ENCODE measurements at regions not wholly inside any gene's neighbourhood (a gene's known extent, or its start where the extent isn't known, plus 50 kb on each side); places are given as distances from the start of the nearest gene placed in this dataset.
"Not testable (repeated sequence)": the region's sequence is repeated elsewhere in the genome, so short reads cannot be mapped to it uniquely, and the experiment has no call there.

DNA sequence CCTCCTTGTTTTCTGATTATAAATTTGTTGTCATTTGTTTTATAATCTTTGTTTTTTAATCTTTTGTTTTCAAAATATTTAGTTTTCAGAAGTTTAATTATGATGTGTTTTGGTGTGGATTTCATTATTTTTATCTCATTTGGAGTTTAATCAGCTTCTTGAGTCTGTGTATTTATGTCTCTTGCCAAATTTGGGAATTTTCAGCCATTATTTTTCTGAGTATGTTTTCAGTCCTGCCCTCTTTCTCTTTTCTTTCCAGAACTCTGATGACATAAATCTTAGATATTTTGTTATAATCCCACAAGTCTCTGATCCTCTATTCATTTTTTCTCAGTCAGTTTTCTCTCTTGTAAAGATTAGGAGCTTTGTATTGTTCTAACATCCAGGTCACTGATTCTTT, 89.8 kb downstream of the RHOU start:
- no peak for DNase-seq

DNA sequence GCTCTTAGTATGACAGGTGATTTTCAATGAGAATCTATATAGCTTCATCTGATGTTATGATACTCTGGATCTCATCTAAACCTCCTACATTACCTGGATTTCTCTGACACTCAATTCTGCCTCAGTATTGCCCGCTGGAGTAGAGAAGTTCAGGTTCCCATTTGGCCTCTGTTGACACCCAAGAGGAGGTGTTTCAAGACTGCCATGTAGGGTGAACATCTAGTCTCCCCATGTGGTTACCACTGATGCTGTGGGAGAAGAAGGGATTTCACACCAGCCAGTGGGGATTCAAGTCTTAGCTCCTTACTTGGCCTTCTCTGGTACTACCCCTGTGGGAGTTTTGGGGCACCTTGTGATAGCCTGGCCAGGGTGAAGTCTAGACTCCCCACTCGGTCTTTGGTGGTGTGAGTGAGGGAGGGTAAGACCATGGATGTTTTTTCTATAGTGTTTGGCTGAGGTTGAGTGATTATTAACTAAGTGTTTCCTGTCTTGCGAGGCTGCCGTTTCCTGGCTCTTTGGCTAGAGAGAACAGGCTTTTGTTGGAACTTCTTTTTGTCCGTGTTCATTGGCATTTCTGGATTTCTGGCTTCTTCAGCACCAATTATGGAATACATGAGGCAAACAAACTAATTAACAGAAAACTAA, 90.7 kb downstream of the RHOU start:
- DNase-seq, result no peak

DNA sequence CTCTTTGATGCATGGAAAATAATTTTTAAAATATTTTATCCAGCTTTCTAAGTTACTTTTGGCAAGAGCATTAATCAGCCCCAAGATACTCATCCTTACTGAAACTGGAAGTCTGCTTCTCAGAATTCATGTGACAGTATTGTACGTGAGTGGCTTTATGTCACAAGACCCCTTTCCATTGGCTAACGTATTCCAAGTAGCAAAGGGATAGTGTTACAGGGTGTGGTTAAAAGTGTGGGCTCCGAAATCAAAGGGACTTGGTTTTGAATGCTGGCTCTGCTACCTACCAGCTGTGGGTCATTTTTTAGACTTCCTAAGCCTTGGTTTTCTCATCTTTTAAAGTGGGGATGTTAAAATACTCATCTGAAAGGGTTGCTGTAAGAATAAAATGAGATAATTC, 91.7 kb downstream of the RHOU start:
- DNase-seq, result peak; percentile 19

DNA sequence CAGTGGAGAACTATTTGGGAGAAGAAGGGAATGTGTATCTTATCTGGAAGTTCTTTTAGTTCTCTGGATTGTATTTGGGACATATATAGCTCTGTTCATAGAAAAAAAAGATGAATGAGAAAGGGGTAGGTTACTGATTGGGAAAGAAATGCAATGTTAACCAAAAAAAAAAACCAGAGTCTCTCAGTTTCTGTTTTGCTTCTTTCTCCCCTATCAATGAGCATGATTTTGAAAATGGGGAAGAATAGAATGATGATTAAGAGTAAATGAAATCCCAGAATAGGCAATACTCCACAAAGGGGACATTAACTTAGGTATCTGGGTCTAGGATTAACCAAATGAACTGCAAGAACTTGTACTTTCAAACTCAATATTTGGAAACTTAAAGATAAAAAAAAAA, 92.9 kb downstream of the RHOU start:
- DNase-seq, result no peak

DNA sequence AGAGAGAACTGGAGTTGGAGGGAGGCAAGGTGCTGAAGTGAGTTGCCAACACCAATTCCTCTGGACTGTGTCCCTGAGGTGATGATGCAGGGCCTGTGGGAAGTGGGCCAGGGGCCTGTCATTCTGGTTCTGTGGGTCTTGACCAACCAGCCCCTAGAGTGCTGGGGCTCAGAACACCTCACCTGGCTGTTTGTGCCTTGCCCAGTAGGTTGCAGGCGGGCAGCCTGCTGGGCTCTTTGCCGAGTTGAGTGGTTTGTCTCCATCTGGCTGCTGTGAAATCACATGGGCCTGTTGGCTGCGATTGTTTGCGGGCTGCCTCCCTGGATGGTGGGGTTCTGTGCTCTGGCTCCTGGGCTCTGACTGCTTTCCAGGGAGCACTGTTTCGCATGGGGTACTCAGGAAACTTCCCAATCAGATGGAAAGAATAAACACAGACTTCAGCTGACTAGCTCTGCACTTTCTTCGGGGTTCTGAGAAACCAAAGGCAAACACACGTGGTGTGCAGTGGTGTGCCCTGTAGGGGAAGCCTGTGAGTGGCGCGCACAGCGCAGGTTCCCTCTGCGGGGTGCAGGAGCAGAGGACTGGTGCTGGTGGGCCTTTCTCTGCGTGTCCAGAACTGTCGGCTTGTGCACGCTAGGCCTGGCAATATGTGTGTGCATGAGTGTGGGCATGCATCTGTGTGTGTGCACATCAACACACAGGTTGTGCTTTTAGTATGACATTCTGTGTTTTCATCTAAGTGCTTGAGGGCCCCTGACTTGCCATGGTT, 95.1 kb downstream of the RHOU start:
- DNase-seq, result no peak

DNA sequence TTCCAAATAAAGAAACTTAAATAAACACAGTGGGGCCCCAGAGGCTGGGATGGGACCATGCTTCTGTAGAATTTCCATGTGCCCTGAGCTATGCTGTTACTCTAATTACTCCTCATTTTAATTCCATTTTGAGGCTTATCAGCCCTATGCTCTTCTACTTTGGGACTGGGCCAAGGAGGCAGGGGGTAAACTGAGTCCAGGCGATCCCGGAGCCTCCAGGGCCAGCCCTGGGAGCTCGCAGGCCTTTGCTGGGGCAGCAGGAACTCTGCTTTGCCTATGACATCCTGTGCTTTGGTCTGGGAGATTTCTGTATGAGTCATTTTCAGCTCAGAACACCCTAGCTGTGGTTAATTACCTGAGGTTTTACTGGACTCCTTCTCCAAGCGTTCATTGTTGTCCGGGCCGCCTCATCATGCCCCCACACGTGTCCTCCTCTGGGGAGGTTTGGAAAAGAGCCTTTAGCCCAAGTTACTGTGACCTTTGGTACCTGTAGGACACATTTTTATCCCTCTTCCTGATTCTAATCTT, 95.7 kb downstream of the RHOU start:
- no peak for DNase-seq

DNA sequence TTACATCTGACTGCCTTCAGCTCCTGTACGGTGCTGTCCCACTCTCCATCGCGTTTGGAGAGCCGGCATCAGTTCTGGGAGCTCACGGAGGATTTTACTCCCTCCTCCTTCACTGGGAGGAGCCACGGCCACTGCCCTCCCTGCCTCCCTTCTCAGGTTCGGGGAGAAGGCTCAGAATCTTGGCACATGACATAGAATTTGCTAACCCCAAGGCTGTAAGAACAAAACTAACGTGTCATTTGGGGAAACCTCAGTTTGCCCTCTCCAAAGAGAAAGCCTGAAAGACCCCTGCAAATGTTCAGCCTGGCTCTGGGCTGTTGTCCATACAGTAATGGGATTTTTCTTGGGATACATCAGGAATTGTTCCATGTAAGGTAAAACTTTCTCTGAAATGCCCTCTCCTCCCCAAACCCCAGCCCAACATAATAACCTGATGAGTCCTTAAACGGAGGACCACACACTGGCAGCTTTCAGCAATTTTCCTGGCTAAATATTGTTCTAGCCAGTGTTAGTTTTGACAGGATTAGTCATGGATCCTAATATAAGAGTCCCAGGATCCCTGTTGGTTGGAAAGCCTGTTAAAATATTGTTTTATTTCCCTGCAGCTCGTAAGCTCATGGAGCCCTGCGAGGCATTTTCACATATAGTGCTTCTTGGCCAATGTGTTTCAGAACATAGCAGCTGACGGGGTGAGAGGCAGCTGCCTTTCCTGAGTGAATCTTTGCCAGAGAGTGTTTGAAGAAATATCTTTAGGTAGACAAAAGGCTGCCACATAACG, 98.8 kb downstream of the RHOU start:
- no peak for DNase-seq

DNA sequence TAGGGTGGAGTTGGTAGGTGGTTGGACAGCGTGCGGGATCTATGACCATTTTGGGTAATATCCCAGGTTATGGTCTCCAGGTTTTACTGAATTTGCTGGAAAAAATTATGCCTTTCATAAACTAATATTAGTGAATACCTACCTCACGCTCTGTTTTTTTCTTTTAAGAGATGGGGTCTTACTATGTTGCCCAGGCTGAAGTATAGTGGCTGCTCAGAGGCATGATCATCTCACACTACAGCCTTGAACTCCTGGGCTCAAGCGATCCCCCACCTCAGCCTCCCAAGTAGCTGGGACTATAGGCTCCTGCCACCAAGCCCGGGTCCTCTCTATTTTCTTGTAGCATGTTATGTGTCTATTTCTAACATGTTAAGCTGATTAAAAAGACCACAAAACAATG, 100.2 kb downstream of the RHOU start:
- DNase-seq, result no peak

DNA sequence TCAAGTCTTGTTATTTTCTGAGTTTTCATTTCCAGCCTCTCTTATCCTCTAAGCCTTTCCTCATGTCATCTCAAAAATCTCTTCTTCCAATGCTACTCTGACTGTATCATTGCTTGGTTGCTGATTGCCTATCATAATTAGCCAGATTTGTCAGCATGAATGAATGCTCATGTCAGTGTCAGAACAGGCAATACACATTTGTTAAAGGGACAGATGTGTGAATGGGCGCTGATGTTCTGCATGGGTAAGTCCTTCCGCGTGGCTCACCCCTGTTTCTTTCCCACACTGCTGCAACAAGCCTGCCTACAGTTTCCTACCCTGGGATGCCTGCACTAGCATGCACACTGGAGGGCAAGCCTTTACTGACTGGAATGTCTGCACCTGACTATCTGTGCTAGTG, 100.6 kb downstream of the RHOU start:
- DNase-seq, result no peak

DNA sequence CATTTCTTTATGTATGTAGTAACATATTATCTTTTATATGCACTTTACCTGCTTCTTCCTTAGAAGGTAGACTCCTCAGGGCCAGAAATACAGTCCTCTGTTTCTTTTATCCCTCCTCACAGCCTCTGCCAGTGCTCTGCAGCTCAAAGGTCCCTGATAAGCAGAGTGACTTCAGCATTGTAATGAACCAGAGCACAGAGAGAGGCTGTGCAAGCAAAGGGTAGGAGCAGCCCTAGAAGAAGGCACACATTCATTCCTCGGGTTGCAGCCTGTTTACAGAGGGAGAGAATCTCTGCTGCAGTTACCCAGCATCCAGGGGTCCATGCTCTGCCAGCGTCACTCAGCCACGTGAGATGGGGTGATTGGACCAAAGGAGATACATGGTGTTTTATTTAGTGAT, 101.1 kb downstream of the RHOU start:
- DNase-seq, result no peak

DNA sequence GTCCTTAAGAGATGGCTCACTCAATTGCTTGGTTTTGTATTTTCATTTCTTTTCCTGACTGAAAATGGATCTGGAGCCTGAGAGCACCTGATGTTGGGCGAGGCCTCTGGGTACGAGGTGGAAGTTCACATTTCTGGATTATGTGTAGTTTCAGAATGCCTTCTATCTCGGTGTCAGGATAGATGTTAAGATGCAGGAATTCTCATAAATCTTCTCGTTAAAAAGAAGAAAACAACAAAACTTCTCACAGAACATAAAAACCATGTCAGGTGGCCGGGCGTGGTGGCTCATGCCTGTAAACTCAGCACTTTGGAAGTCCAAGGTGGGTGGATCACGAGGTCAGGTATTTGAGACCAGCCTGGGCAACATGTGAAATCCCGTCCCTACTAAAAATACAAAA, 101.8 kb downstream of the RHOU start:
- no peak for DNase-seq

DNA sequence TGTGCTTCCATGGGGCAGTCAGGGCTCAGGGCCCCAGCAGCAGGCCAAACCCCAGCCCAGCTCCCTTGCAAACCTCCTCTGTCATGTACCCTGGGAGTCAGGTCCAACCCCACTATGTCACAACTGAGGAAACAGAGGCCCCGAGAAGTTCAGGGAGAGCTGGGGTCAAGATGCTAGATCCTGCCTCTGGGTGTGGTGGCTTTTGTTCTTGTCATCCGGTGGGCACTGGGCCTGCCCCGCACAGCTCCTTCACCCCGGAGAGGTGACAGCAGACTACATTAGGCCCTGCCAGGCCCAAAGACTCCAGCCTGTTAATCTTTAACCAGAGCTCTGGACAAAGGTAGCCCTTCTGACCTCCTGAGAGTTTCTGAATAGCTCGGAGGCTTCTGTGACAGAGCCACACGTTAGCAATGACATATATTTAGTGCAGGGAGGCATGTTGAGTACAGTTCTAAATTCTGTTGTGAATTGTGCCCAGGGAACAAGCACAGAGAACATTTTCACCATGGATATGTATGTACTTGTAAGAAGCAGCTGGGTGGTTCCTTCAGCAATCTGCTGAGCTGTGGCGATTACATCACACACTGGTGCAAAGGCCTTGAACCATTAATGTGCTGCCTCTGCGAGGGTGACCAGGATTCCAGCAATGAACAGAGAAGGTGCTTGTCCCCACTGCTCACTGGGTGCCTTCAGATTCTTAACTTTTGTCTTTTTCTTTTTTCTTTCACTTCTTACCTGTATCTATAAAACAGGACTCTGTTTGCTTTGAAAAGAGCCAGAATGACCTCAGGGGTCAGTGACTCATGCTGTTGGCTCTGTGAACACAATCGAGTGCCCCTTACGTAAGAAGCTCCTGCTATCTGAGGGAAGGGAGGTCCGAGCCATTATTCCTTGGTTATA, 102.8 kb downstream of the RHOU start:
- DNase-seq, result peak; percentile 44

DNA sequence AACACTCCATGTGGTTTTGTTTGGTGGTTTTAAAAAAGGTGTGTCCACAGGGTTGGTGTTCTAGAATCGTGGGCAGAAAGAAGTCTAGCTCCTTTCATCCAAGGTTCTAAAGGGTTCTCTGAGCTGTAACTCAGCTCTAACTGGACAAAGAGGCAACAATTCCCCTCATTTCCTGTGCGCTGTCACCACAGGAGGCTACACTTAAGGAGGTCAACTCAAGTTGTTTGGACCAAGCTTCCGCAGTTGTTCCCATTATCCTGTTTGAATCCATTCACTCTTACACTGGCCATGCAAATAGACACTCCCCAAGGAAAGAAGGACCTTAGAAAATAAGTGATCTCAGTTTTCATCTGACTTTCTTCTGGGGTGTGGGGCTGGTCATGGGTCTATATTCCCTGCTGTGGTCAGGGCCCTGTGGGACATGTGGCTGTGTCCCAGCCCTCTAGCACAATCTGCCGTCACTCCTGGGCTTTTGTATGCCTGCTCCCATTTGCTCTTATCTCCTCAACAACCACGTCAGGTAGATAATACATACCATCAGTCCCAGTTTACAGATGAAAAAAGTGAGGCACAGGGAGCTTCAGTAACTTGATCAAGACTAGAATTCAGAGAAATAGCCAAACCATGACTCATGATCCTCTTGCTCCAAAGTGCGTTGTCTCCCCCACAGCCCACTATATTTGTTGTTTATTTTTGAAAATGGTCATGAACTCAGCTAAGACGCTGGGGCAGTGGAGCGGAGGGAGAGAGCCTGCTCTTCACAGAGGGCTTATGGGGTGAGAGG, 103.6 kb downstream of the RHOU start:
- DNase-seq, result no peak

DNA sequence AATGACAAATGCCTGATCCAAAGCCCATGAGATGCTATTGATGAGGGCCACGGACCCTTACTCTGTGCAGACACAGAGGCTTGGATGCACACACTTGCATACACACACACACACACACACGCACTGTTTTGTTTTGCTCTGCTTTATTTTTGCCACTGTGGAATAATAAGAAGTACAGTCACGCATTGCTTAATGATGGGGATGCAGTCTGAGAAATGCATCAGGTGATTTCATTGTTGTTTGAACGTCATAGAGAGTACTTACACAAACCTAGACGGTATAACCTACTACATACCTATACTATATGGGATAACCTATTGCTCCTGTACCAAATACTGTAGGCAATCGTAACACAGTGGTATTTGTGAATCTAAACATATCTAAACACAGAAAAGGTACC, 104.4 kb downstream of the RHOU start:
- no peak for DNase-seq

DNA sequence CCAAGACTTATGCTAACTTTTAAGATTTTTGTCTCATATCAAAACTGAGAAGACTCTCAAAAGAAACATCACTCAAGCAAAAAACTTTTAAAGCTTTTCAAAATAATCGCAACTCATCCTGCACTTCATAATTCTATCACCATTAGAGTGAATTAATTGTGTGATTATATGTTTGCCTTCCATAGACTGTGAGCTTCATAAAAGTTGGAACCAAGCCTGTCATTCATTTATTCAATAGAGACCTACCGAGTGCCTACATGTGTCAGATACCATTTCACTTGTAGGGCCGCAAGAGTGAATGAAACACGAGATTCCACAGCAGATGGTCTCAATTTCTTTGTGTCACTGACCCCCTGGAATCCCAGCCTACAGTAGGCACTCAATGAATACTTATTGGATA, 106.4 kb downstream of the RHOU start:
- no peak for DNase-seq

DNA sequence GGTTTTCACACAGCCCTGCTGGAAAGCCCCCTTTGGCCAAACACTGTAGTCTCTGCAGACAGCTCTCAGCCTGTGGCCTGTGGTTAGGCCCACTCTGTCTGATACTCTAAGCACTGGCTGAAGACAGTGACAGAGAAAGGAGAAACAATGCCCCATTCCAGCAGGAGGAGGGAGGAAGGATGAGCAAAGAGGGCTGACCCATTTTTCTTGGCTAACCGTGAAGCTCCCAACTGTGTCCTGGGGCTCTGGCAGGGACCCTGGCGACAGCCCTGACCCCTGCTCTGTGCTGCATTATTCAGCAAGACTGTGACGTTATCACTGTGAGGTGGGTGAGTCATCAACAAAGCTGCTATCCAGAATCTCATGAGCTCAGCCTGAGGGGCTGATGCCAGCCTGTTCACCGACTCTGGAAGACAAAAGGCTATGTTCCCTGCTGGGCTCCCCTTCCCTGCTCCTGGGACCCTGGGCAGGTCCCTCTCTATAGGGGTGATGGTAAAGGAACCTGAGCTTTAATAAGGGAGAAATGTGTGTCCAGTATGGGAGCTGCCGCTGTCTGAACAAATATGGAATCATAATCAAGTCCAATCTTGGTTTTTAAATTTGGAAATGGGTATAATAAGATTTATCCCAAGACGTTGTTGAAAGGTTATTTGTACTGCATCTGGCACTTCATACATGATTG, 107.0 kb downstream of the RHOU start:
- peak; percentile 58 for DNase-seq

DNA sequence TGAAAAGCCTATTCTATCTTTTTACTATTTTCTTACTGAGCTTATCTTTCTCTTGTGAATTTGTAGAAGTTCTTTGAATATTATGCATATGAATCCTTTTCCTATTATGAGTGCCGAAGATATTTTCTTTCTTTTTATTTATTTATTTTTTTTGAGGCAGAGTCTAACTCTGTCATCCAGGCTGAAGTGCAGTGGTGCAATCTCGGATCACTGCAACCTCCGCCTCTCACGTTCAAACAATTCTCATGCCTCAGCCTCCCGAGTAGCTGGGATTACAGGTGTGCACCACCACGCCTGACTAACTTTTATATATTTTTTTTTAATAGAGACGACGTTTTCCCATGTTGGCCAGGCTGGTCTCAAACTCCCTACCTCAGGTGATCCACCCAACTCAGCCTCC, 109.8 kb downstream of the RHOU start:
- no peak for DNase-seq

DNA sequence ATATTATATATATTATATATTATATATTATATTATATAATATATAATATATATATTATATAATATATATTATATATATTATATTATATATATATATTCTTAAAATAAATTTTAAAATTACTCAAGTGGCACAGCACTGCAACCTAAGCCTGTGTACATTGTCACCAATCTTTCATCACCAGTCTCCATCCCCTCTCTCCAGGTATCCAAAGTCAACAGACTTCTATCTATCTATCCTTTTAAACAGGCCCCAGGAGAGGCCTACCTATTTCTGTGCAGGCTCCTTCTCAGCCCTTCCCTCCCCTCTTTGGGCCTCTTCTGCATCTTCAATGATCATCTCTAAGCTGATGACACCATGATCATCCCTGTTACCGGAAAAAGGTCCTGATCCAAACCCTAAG, 111.7 kb downstream of the RHOU start:
- DNase-seq, result no peak

DNA sequence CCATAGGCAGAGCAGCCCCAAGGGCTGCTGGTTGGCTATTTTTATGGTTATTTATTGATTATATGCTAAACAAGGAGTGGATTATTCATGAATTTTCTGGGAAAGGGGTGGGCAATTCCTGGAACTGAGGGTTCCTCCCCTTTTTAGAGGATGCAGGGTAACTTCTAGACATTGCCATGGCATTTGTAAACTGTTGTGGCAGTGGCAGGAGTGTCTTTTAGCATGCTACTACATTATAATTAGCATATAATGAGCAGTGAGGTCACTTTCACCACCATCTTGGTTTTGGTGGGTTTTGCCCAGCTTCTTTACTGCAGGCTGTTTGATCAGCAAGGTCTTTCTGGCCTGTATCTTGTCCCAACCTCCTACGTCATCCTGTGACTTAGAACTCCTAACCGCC, 112.2 kb downstream of the RHOU start:
- not testable (repeated sequence) for DNase-seq

DNA sequence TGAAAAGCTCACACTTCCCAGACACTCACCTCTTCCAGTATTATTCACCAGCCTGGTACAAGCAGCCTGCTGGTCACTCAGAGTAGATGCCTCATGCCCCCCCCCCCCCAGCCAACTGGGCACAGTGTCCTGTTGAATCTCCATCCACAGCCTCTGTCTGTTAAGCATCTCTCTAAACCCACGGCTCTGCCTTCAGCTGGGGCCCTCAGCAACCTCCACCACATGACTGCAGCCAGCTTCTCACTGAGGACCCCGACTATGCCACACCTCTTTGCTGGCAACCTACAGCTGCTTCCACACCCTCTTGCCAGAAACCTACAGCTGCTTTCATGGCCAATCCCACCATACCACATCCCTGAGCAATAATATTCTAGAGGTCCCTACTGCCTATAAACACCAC, 113.1 kb downstream of the RHOU start:
- DNase-seq, result no peak

DNA sequence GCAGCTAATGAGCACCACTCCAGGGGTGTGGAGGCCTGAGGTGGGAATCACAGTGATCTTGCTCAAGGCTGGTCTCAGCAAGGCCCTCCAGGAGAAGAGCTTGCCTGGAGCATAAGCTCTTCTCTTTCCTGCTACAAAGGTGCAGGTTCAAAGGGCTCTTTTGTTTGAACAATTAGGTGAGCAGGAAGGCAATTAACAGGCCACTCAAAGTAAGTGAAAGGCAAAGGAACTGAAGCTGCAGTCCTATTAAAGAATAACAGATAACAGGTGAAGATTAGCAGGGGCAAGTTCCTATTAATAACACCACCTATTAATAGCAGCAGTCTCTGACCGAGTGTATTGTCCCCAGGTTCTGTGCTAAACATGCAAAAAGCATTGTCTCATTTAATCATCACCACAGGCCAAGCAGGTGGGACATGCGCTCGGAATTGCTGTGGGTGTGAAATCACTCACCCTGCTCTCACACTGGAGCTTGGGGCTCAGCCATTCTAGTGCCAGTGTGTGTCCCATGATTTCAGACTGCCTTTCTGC, 113.8 kb downstream of the RHOU start:
- no peak for DNase-seq
